Hematopoietic multipotent progenitor cell treated with erythropoietin and hydrocortisone succinate and interleukin-3 and kit ligand, for 8 days (in vitro differentiated cells): ENCODE measurements at regions not wholly inside any gene's neighbourhood (a gene's known extent, or its start where the extent isn't known, plus 50 kb on each side); places are given as distances from the start of the nearest gene placed in this dataset.

Experiments
- DNase-seq: peaks from one replicate; pipeline ENCODE4 v3.0.0-alpha.2; 2015

DNA sequence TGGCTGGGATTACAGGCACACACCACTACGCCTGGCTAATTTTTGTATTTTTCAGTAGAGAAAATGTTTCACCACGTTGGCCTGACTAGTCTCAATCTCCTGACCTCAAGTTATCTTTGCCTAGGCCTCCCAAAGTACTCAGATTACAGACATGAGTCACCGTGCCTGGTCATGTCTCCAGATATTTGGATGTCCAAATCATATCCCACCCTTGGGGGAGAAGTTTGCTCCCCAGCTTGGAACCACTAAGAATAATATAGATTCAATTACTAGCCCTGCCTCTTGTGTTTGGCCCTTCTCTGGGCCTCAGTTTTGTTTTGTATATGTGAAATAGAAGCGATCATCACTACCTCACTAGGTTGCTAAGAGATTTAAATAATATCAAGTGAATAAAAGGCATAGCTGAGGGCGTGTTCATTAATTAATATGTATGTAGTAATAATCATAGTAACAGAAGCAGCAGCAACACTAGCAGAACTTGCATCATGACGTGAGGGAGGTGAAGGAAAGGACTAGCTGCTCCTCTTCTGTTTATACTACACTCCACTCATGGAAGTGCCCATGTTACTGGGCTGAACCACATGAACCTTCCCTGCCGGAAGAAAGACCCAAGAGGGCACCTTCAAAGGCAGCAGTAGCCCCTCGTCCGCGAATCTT is 253.6 kb upstream of the XYLT1 start:
- DNase-seq: no peak

GRCh38 chr16:17723531-17724134 is 252.9 kb upstream of the XYLT1 start:
- no peak for DNase-seq

GRCh38 chr16:17718495-17718894 is 247.7 kb upstream of the XYLT1 start:
- DNase-seq: no peak

DNA sequence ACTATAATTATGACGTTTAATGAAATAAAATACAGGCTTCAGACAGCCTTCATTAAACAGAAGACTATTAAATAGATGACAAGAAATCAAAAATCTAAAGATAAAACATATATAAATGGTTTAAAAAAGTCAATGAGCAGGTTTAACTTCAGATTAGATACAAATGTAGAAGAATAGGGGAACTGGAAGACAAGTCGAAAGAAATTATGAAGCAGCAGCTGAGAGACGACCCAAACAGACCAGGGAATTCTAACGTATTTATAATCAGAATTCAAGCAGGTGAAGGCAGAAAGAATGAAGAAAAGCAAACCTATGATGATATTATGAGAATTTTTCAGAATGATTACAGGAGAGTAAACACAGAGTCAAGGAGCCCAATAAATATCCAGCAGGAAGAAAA is 235.1 kb upstream of the XYLT1 start:
- no peak for DNase-seq

- no peak for DNase-seq
Measured at GRCh38 chr16:17696616-17697015, 225.9 kb upstream of the XYLT1 start.

GRCh38 chr16:17692484-17692883 is 221.7 kb upstream of the XYLT1 start:
- no peak for DNase-seq

- DNase-seq: no peak
Measured at GRCh38 chr16:17691899-17692176, 221.1 kb upstream of the XYLT1 start.

DNA sequence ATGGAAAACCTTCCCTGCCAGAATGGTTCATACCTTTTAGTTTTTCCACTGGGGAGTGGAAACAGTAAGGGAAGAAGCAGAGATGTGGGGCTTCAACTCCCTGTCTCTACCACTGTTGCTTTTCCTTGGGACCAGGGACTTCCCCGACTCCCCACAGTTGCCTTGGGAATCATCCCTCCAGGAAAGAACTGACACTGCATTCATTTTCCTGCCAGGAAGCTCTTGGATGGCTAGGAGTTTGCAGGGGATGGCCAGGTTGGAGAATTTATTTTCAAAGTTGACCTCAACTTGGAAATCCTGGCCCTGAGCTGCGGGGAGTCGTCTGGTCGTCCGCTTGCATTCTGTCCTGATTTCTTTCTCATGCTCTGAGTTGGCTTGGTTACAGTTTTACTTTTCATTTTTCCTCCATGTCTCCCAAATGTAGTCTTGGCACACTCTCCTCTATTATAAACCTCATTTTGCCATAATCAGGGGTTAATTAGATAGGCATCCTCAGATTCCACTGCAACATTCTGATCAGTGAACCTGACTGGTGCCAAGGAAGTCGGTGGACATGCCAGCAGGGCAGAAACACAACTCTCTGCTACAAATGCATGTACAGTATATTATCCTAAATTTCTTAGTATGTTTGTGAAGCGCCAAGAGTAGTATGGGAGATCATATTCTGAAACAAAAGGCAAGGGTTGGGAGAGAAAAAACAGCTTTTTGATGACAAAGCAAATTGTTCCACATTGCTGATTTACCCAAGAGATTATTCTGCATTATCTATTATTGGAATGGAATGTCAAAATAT is 220.5 kb upstream of the XYLT1 start:
- DNase-seq: no peak

DNA sequence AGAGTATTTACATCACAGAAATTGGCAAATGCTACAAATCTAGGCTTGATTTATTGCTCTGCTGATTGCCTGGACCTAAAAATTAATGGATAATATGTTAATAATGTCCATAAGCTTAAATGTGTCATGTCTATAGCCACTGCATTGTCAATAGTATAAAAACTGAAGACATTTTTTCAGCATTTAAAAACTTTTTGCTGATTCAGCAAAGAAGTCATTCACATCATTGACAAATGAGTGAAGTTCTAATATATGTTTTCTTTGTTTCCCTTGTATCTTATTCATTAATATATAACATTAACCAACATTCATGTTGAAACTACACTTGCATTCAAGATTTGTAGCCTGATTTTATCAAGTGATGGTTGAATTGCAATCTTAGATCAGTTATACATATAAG is 214.7 kb upstream of the XYLT1 start:
- DNase-seq: no peak

GRCh38 chr16:17683281-17683680 is 212.5 kb upstream of the XYLT1 start:
- no peak for DNase-seq

GRCh38 chr16:17676171-17676570 is 205.4 kb upstream of the XYLT1 start:
- no peak for DNase-seq

GRCh38 chr16:17668386-17668785 is 197.6 kb upstream of the XYLT1 start:
- DNase-seq: no peak

DNA sequence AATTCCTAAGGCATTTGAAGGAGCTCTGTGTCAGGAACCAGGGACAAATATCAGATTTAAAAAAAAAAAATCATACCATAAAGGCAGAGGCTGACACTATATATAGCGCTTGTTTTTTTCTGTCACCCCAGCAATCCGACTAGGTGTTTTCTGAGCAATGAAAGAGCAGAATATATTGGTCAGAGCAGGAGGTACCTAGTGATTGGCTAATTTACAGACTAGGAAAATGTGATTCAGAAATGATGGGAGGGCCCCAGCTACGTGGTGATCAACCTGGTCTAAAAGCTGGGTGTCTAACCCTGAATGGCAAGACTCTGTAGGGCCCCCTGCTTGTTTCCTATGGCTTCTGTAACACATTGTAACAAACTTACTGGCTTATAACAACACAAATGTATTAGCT is 195.5 kb upstream of the XYLT1 start:
- DNase-seq: no peak

DNA sequence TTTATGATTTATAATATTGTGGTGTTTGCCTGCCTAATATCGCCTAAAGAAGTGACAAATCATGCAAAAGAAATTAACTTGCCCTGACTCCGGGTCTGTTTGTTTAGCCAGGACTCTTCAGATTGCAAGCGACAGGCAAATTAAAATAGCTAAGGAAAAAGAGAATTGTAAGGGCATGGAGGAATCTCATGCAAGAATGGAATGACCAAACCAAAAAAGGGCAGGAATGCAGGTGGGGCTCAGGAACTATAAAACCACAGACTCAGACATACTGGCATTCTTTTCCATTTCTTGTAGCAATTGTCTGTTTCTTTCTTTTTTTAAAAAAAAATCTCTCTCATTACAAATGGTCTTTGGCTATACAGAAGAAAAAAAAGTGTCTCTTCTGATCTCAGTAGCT is 188.1 kb upstream of the XYLT1 start:
- DNase-seq: no peak

DNA sequence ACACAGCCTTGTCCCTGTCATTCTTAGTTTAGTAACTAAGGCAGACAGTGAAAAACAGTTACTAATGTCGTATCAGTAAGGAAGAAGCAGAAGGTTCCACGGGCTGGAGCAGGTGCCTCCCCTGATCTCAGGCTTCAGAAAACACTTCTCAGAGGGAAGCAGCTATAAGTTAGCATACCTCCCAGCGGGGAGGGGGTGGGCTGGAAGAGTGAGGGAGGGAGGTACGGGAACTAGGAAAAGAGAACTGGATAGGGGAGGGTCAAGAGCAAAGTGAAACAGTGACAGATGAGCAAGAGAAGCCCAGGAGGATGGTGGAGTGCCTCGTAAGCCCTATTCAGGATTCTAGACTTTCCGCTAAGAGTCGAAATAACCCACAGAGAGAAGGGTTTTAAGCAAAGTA is 186.3 kb upstream of the XYLT1 start:
- DNase-seq: no peak

GRCh38 chr16:17654571-17654970 is 183.8 kb upstream of the XYLT1 start:
- DNase-seq: no peak

- DNase-seq: no peak
Measured at GRCh38 chr16:17654142-17654541, 183.4 kb upstream of the XYLT1 start.

GRCh38 chr16:17647879-17648872 is 177.4 kb upstream of the XYLT1 start:
- DNase-seq: no peak

- DNase-seq: no peak
Measured at GRCh38 chr16:17643935-17644334, 173.2 kb upstream of the XYLT1 start.

DNA sequence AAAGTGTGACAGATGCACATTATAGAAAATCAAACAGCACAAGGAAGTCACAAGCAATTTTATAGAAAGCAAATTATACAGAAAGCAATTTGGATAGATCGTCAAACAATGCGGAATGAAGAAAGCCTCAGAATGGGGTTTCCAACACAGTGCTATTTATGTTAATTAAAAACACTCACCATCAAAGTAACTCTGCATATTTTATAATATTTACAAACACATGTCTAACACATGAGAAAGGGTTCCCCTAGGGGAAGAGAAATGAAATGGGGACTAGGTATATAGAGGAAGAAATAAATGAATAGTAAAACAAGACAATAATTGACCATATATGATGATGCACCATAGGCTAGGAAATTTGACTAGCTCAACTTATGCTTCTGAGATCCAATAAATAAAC is 171.2 kb upstream of the XYLT1 start:
- no peak for DNase-seq

GRCh38 chr16:17638134-17638533 is 167.4 kb upstream of the XYLT1 start:
- DNase-seq: no peak

DNA sequence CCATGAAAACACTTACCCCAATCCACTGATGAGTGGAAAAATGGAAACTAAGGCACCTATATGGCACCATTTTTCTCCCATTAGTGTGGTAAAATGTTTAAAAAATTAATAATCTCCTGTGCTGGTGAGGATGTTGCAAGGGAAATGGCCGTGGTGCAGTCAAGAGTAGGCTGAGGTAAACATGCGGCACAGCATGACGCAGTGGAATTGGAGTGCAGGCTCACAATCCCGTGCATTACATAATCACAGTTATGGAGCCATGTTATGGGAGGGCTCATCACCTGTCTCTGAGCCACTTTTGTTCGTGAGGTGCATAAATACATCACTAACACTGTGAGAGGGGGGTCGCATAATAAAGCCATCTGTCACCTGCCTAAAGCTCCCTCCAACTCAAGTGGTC is 164.4 kb upstream of the XYLT1 start:
- DNase-seq: no peak
